HEK293 (cell line): ENCODE measurements at regions not wholly inside any gene's neighbourhood (a gene's known extent, or its start where the extent isn't known, plus 50 kb on each side); places are given as distances from the start of the nearest gene placed in this dataset.

ENCODE experiments used
- CTCF ChIA-PET: fragments of 350-600 bp; formaldehyde crosslinking; extraction: SDS; loops from one replicate; lab custom pipeline; 2021; ENCODE audit warnings: antibody characterized with exemption; lab: Yijun Ruan, JAX
- POLR2A ChIA-PET: fragments of 300-600 bp; formaldehyde crosslinking; extraction: SDS; loops from one replicate; lab custom pipeline; 2020; ENCODE audit warnings: antibody characterized with exemption, inconsistent platforms; lab: Yijun Ruan, JAX
- H3K27ac ChIP-seq: fragments of 200-500 bp; sonication (Bioruptor generic); 2 replicates; pipeline ENCODE4 v1.5.1; 2014; ENCODE audit warnings: low read depth, low read length, control low read depth, inconsistent platforms; ENCODE audit errors: extremely low read depth
- H3K36me3 ChIP-seq, 2 experiments: fragments of 200-500 bp in 1 of 2; sonication (Bioruptor generic) in 1 of 2; 1 replicate in 1 of 2; 2 replicates in 1 of 2; pipeline ENCODE4 v1.5.1; 2014 to 2017; ENCODE audit warnings: inconsistent platforms in 2 of 2, low read length in 2 of 2; ENCODE audit not compliant: control insufficient read depth in 2 of 2, insufficient read depth in 1 of 2
- H3K4me1 ChIP-seq: fragments of 200-500 bp; sonication (Bioruptor generic); 2 replicates; pipeline ENCODE4 v1.5.1; 2014; ENCODE audit warnings: mild to moderate bottlenecking, low read length, inconsistent platforms; ENCODE audit not compliant: control insufficient read depth, insufficient read depth
- H3K4me3 ChIP-seq: 2 replicates; pipeline ENCODE4 v1.5.1; 2011; ENCODE audit warnings: low read depth, mild to moderate bottlenecking, control low read depth, low read length, moderate library complexity
- H3K9me3 ChIP-seq: fragments of 200-500 bp; sonication (Bioruptor generic); 2 replicates; pipeline ENCODE4 v1.5.1; 2014; ENCODE audit warnings: low read depth, low read length, inconsistent platforms; ENCODE audit not compliant: control insufficient read depth, insufficient read depth
- GLIS2 ChIP-seq: fragments of 450-650 bp; formaldehyde crosslinking; IDR thresholded peaks from 2 replicates; pipeline ENCODE4 v1.5.1; 2016; ENCODE audit warnings: missing biosample characterization, missing genetic modification characterization
- INSM2 ChIP-seq: fragments of 450-650 bp; formaldehyde crosslinking; IDR thresholded peaks from 2 replicates; pipeline ENCODE4 v1.5.1; 2016; ENCODE audit warnings: missing biosample characterization, missing genetic modification characterization
- PRDM4 ChIP-seq: fragments of 450-650 bp; formaldehyde crosslinking; IDR thresholded peaks from 2 replicates; pipeline ENCODE4 v1.5.1; 2017; ENCODE audit warnings: missing biosample characterization, missing genetic modification characterization
- PRDM6 ChIP-seq: fragments of 450-650 bp; formaldehyde crosslinking; IDR thresholded peaks from 2 replicates; pipeline ENCODE4 v1.5.1; 2017; ENCODE audit warnings: missing biosample characterization, missing genetic modification characterization
- ZNF175 ChIP-seq: fragments of 450-650 bp; formaldehyde crosslinking; IDR thresholded peaks from 2 replicates; pipeline ENCODE4 v1.5.1; 2016; ENCODE audit warnings: missing biosample characterization, missing genetic modification characterization
- ZNF184 ChIP-seq: fragments of 450-650 bp; IDR thresholded peaks from 2 replicates; pipeline ENCODE4 v1.5.1; 2018; ENCODE audit warnings: missing biosample characterization, mild to moderate bottlenecking, missing genetic modification characterization
- ZNF23 ChIP-seq: fragments of 450-650 bp; formaldehyde crosslinking; IDR thresholded peaks from 2 replicates; pipeline ENCODE4 v1.5.1; 2016; ENCODE audit warnings: missing biosample characterization, missing genetic modification characterization, borderline replicate concordance
- ZNF266 ChIP-seq: fragments of 450-650 bp; formaldehyde crosslinking; IDR thresholded peaks from 2 replicates; pipeline ENCODE4 v1.5.1; 2016; ENCODE audit warnings: missing biosample characterization, missing genetic modification characterization, low read depth
- ZNF324 ChIP-seq: fragments of 450-650 bp; formaldehyde crosslinking; IDR thresholded peaks from 2 replicates; pipeline ENCODE4 v1.5.1; 2016; ENCODE audit warnings: missing biosample characterization, missing genetic modification characterization
- ZNF513 ChIP-seq: fragments of 450-650 bp; IDR thresholded peaks from 2 replicates; pipeline ENCODE4 v1.5.1; 2018; ENCODE audit warnings: missing biosample characterization, missing genetic modification characterization
- ZNF548 ChIP-seq: fragments of 450-650 bp; formaldehyde crosslinking; IDR thresholded peaks from 2 replicates; pipeline ENCODE4 v1.5.1; 2016; ENCODE audit warnings: missing biosample characterization, missing genetic modification characterization
- ZNF561 ChIP-seq: fragments of 450-650 bp; IDR thresholded peaks from 2 replicates; pipeline ENCODE4 v1.5.1; 2018; ENCODE audit warnings: missing biosample characterization, missing genetic modification characterization, borderline replicate concordance
- ZNF621 ChIP-seq: fragments of 450-650 bp; formaldehyde crosslinking; IDR thresholded peaks from 2 replicates; pipeline ENCODE4 v1.5.1; 2017; ENCODE audit warnings: missing biosample characterization, missing genetic modification characterization

- TF ChIP-seq ZNF513 (tag by site-specific recombination) (no peak), ZNF621 (tag by site-specific recombination) (no peak), ZNF175 (tag by site-specific recombination) (no peak), ZNF324 (tag by site-specific recombination) (no peak), ZNF23 (tag by site-specific recombination) (no peak), INSM2 (tag by site-specific recombination) (no peak), ZNF266 (tag by site-specific recombination) (no peak), GLIS2 (tag by site-specific recombination) (no peak)
- TF ChIP-seq, all 188 proteins: peak for 0
These were observed 55.5 kb upstream of the TOPAZ1 start (continued) for GRCh38 chr3:44186111-44186672.

- CTCF ChIA-PET, result interaction anchor here (0.7 kb wide), 1 partner anchor 18 kb away, joined by 3 read pairs; no protein-coding TSS in a partner anchor
- H3K9me3 ChIP-seq, result no peaks in the 10 kb centered on the region
- POLR2A ChIA-PET, result no interaction called here
- H3K4me3 ChIP-seq, result no peak overlapping the region
- no peak overlapping the region for H3K27ac ChIP-seq
- TF ChIP-seq ZNF184 (tag by site-specific recombination) (no peak), ZNF561 (tag by site-specific recombination) (no peak), PRDM4 (tag by site-specific recombination) (no peak), ZNF548 (tag by site-specific recombination) (no peak), PRDM6 (no peak)
- H3K4me1 ChIP-seq, result no peaks in the 10 kb centered on the region
- no peaks in the 10 kb centered on the region for H3K36me3 ChIP-seq
These were observed 55.0 kb upstream of the TOPAZ1 start for GRCh38 chr3:44186712-44187111.
